Neural progenitor cell (in vitro differentiated cells): ENCODE measurements at regions not wholly inside any gene's neighbourhood (a gene's known extent, or its start where the extent isn't known, plus 50 kb on each side); places are given as distances from the start of the nearest gene placed in this dataset.

ENCODE experiments used
- DNase-seq: peaks from one replicate; pipeline ENCODE4 v3.0.0-alpha.2; 2016; ENCODE audit warnings: low spot score
- H2AFZ ChIP-seq: fragments of 200-600 bp; sonication (generic); replicated peaks from 2 replicates; pipeline ENCODE4 v1.6.1; 2016; ENCODE audit warnings: antibody characterized with exemption
- H3F3A ChIP-seq: fragments of 200-600 bp; sonication (generic); 2 replicates; pipeline ENCODE4 v1.6.1; 2016; ENCODE audit warnings: antibody characterized with exemption, low read depth
- H3K27ac ChIP-seq: fragments of 200-600 bp; sonication (generic); 2 replicates; pipeline ENCODE4 v1.5.1; 2016; ENCODE audit warnings: mild to moderate bottlenecking
- H3K27me3 ChIP-seq: fragments of 200-600 bp; sonication (generic); 2 replicates; pipeline ENCODE4 v1.6.1; 2016; ENCODE audit warnings: mild to moderate bottlenecking, moderate library complexity
- H3K36me3 ChIP-seq: fragments of 200-600 bp; sonication (generic); 2 replicates; pipeline ENCODE4 v1.5.1; 2016
- H3K4me1 ChIP-seq: fragments of 200-600 bp; sonication (generic); 2 replicates; pipeline ENCODE4 v1.6.1; 2016; ENCODE audit warnings: mixed run types
- H3K4me2 ChIP-seq: fragments of 200-600 bp; sonication (generic); 2 replicates; pipeline ENCODE4 v1.6.1; 2016
- H3K4me3 ChIP-seq: fragments of 200-600 bp; sonication (generic); 2 replicates; pipeline ENCODE4 v1.5.1; 2016
- H3K79me2 ChIP-seq: fragments of 200-600 bp; sonication (generic); 2 replicates; pipeline ENCODE4 v1.6.1; 2016; ENCODE audit warnings: low read depth
- H3K9ac ChIP-seq: fragments of 200-600 bp; sonication (generic); 2 replicates; pipeline ENCODE4 v1.6.1; 2016
- H3K9me3 ChIP-seq: fragments of 200-600 bp; sonication (generic); 2 replicates; pipeline ENCODE4 v1.5.1; 2016; ENCODE audit warnings: low read depth
- H4K20me1 ChIP-seq: fragments of 200-600 bp; sonication (generic); 2 replicates; pipeline ENCODE4 v1.6.1; 2016; ENCODE audit warnings: low read depth
- H3K27ac Mint-ChIP-seq: 3 replicates; pipeline ENCODE4 v1.8.0; 2021; ENCODE audit warnings: mixed read lengths
- H3K27me3 Mint-ChIP-seq: 2 replicates; pipeline ENCODE4 v1.8.0; 2022; ENCODE audit warnings: low read depth, mild to moderate bottlenecking, inconsistent platforms, moderate library complexity, mixed read lengths; ENCODE audit not compliant: insufficient read depth
- H3K36me3 Mint-ChIP-seq: 3 replicates; pipeline ENCODE4 v1.8.0; 2021; ENCODE audit warnings: mixed read lengths
- H3K4me1 Mint-ChIP-seq: 3 replicates; pipeline ENCODE4 v1.8.0; 2021; ENCODE audit warnings: mixed read lengths
- H3K4me3 Mint-ChIP-seq: 3 replicates; pipeline ENCODE4 v1.8.0; 2021; ENCODE audit warnings: mild to moderate bottlenecking, moderate library complexity, mixed read lengths
- H3K9me3 Mint-ChIP-seq: 3 replicates; pipeline ENCODE4 v1.8.0; 2020; ENCODE audit warnings: mixed read lengths
- CTCF ChIP-seq: fragments of 200-600 bp; sonication (generic); IDR thresholded peaks from 2 replicates; pipeline ENCODE4 v1.5.1; 2017; ENCODE audit warnings: antibody characterized with exemption, mild to moderate bottlenecking
- EZH2 ChIP-seq: fragments of 200-600 bp; sonication (generic); IDR thresholded peaks from 2 replicates; pipeline ENCODE4 v1.6.1; 2017; ENCODE audit warnings: antibody characterized with exemption, mild to moderate bottlenecking, moderate library complexity
- EZH2phosphoT487 ChIP-seq: fragments of 200-600 bp; sonication (generic); IDR thresholded peaks from 2 replicates; pipeline ENCODE4 v1.6.1; 2017; ENCODE audit warnings: antibody characterized with exemption

- no peaks in the 10 kb centered on the region for H3F3A ChIP-seq
- peaks cover 18% of the 10 kb centered on the region for H3K4me1 ChIP-seq
- H3K4me1 Mint-ChIP-seq, result peaks cover 18% of the 10 kb centered on the region
- H3K9me3 ChIP-seq, result no peaks in the 10 kb centered on the region
- no peak overlapping the region for H3K4me2 ChIP-seq
- no peaks in the 10 kb centered on the region for H3K9me3 Mint-ChIP-seq
- no peaks in the 10 kb centered on the region for H3K36me3 Mint-ChIP-seq
- H3K9ac ChIP-seq, result no peak overlapping the region
- H2AFZ ChIP-seq, result peak overlapping the region; percentile 27
- no peak overlapping the region for H3K4me3 Mint-ChIP-seq
- no peak overlapping the region for H3K27ac ChIP-seq
- no peak for TF ChIP-seq EZH2phosphoT487
- no peak for TF ChIP-seq CTCF
- no peak for TF ChIP-seq EZH2
- H3K4me3 ChIP-seq, result no peak overlapping the region
- no peaks in the 10 kb centered on the region for H3K27me3 Mint-ChIP-seq
- no peak for DNase-seq
- H3K27ac Mint-ChIP-seq, result no peak overlapping the region
- no peaks in the 10 kb centered on the region for H4K20me1 ChIP-seq
- H3K27me3 ChIP-seq, result no peaks in the 10 kb centered on the region
- no peaks in the 10 kb centered on the region for H3K36me3 ChIP-seq
- H3K79me2 ChIP-seq, result no peaks in the 10 kb centered on the region
Observed at GRCh38 chr3:182305881-182306665, 487.2 kb upstream of the ATP11B start.

- Histone ChIP-seq H3K27me3 (no peaks in the 10 kb centered on the region), H4K20me1 (no peaks in the 10 kb centered on the region), H2AFZ (no peak overlapping the region), H3K27ac (no peak overlapping the region), H3K4me2 (no peak overlapping the region), H3K36me3 (no peaks in the 10 kb centered on the region), H3K4me1 (peaks cover 18% of the 10 kb centered on the region), H3K9ac (no peak overlapping the region), H3K9me3 (no peaks in the 10 kb centered on the region), H3F3A (no peaks in the 10 kb centered on the region), H3K4me3 (no peak overlapping the region), H3K79me2 (no peaks in the 10 kb centered on the region)
- Mint-ChIP-seq H3K36me3 (peaks cover 2% of the 10 kb centered on the region), H3K27me3 (peaks cover 4% of the 10 kb centered on the region), H3K27ac (peak overlapping the region; percentile 15), H3K9me3 (peaks cover 11% of the 10 kb centered on the region), H3K4me1 (peaks cover 18% of the 10 kb centered on the region), H3K4me3 (no peak overlapping the region)
- no peak for TF ChIP-seq EZH2
- no peak for TF ChIP-seq CTCF
- no peak for TF ChIP-seq EZH2phosphoT487
- no peak for DNase-seq
Observed at GRCh38 chr3:182308328-182308727, 485.0 kb upstream of the ATP11B start.

- H3K4me3 ChIP-seq, result no peak overlapping the region
- H3K4me2 ChIP-seq, result no peak overlapping the region
- no peak for DNase-seq
- no peaks in the 10 kb centered on the region for H3F3A ChIP-seq
- no peaks in the 10 kb centered on the region for H3K9me3 ChIP-seq
- H3K27ac ChIP-seq, result no peak overlapping the region
- no peaks in the 10 kb centered on the region for H3K36me3 ChIP-seq
- peaks cover 18% of the 10 kb centered on the region for H3K4me1 Mint-ChIP-seq
- TF ChIP-seq EZH2phosphoT487, result no peak
- no peak for TF ChIP-seq EZH2
- TF ChIP-seq CTCF, result no peak
- peak overlapping the region; percentile 6 for H2AFZ ChIP-seq
- H3K36me3 Mint-ChIP-seq, result peaks cover 2% of the 10 kb centered on the region
- no peaks in the 10 kb centered on the region for H3K27me3 ChIP-seq
- peaks cover 17% of the 10 kb centered on the region for H3K9me3 Mint-ChIP-seq
- no peak overlapping the region for H3K4me3 Mint-ChIP-seq
- H3K4me1 ChIP-seq, result peaks cover 18% of the 10 kb centered on the region
- no peaks in the 10 kb centered on the region for H4K20me1 ChIP-seq
- H3K79me2 ChIP-seq, result no peaks in the 10 kb centered on the region
- H3K27ac Mint-ChIP-seq, result peak overlapping the region; percentile 93
- no peak overlapping the region for H3K9ac ChIP-seq
- peaks cover 4% of the 10 kb centered on the region for H3K27me3 Mint-ChIP-seq
Observed at GRCh38 chr3:182309120-182309519, 484.2 kb upstream of the ATP11B start.
